ENCODE measurements at regions not wholly inside any gene's neighbourhood (a gene's known extent, or its start where the extent isn't known, plus 50 kb on each side); places are given as distances from the start of the nearest gene placed in this dataset.

DNA sequence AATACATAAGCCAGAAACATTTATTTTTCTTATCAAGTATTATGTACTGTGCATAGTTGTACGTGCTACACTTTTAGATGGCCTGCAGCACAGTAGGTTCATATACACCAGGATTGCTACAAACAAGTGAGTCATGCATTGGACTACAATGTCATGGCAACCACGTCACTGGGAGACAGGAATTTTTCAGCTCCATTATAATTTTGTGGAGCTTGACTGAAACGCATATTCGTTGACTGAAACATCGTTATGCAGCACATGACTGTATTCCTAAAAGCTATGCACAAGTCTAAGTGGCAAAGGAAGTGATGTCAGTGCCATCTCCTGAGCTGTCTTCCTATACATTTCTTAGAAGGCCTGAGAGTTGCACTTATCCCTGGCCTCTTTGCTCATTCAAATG lies 871.8 kb downstream of the IPMK start:
- DNase-seq (ENCODE audit: low read depth) = no peak
- no peak overlapping the region for H3K4me3 ChIP-seq (ENCODE audit: low read depth, low read length)
- TF ChIP-seq CTCF (IDR thresholded peaks at IDR 0.05; ENCODE audit: control insufficient read depth, extremely low read depth, insufficient read depth) = no peak

DNA sequence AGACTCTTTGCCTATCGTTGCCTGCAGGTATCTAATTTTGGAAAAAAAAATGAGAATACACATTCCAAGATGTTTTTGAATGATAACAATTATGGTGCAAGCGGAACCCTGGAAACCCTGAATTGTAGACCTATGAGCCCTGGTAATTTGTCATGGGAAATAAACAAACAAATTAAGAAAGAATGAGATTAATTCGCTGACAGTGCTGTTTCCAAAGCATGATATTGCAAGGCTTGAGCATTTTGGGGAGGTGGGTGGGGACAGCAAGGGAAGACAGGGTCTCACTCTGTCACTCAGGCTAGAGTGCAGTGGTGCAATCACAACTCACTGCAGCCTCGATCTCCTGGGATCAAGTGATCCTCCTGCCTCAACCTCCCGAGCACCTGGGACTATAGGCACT lies 900.3 kb downstream of the IPMK start:
- H3K4me3 ChIP-seq (ENCODE audit: low read depth, low read length) = no peak overlapping the region
- TF ChIP-seq CTCF (IDR thresholded peaks at IDR 0.05; ENCODE audit: control insufficient read depth, extremely low read depth, insufficient read depth) = no peak
- no peak for DNase-seq (ENCODE audit: low read depth)

GRCh38 chr10:57362811-57363210 lies 904.9 kb downstream of the IPMK start:
- TF ChIP-seq CTCF (IDR thresholded peaks at IDR 0.05; ENCODE audit: control insufficient read depth, extremely low read depth, insufficient read depth) = no peak
- no peak overlapping the region for H3K4me3 ChIP-seq (ENCODE audit: low read depth, low read length)
- DNase-seq (ENCODE audit: low read depth) = no peak

DNA sequence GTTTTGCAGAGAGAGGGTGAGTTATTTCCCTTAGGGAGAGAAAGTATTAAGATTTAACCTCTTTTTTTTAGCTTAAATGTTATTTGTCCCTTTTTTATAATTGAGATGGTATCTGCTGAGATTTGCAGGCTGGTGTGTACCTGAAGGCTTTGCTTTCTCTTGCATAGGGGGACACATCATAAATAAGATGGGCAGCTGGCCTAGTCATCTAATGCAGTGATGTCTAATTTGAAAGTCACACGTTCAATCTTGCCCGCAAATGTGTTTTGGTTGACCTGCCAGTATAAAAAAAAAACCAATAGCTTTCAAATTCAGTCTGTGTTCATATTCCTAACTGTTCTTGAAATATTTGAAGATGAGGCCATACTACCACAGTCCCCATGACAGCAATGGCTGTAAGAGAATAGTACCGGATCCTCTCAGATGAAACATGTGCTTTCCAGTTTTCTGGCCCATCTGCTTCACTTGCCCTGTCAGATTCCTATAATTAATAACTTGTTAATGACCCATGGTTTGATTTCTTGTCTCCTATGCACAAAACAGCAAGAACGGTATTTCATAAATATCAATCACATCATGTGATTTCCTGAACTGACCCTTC lies 914.2 kb downstream of the IPMK start:
- no peak for DNase-seq (ENCODE audit: low read depth)
- TF ChIP-seq CTCF (IDR thresholded peaks at IDR 0.05; ENCODE audit: control insufficient read depth, extremely low read depth, insufficient read depth) = no peak
- H3K4me3 ChIP-seq (ENCODE audit: low read depth, low read length) = no peak overlapping the region

- H3K4me3 ChIP-seq (ENCODE audit: low read depth, low read length) = no peak overlapping the region
- DNase-seq (ENCODE audit: low read depth) = no peak
- TF ChIP-seq CTCF (IDR thresholded peaks at IDR 0.05; ENCODE audit: control insufficient read depth, extremely low read depth, insufficient read depth) = no peak
Observed at GRCh38 chr10:57351076-57351475, 916.6 kb downstream of the IPMK start.

- no peak for TF ChIP-seq CTCF (IDR thresholded peaks at IDR 0.05; ENCODE audit: control insufficient read depth, extremely low read depth, insufficient read depth)
- H3K4me3 ChIP-seq (ENCODE audit: low read depth, low read length) = no peak overlapping the region
- DNase-seq (ENCODE audit: low read depth) = no peak
Observed at GRCh38 chr10:57341294-57341693, 926.4 kb downstream of the IPMK start.

GRCh38 chr10:57338823-57339558 lies 928.7 kb downstream of the IPMK start:
- no peak overlapping the region for H3K4me3 ChIP-seq (ENCODE audit: low read depth, low read length)
- DNase-seq (ENCODE audit: low read depth) = peak; percentile 21
- peak; percentile 62 for TF ChIP-seq CTCF (IDR thresholded peaks at IDR 0.05; ENCODE audit: control insufficient read depth, extremely low read depth, insufficient read depth)
